Breast epithelium (tissue), 3 donors: ENCODE measurements at regions not wholly inside any gene's neighbourhood (a gene's known extent, or its start where the extent isn't known, plus 50 kb on each side); places are given as distances from the start of the nearest gene placed in this dataset.

ENCODE experiments used
- CTCF ChIP-seq, 3 donors: fragments of 450-650 bp; IDR thresholded peaks; one replicate each; pipeline ENCODE4 v1.5.1; 2016 to 2017; ENCODE audit warnings: antibody characterized with exemption in 3 of 3, mild to moderate bottlenecking in 3 of 3, moderate library complexity in 3 of 3
- POLR2A ChIP-seq: fragments of 450-650 bp; IDR thresholded peaks from one replicate; pipeline ENCODE4 v1.6.1; 2016; ENCODE audit warnings: antibody characterized with exemption, mild to moderate bottlenecking, moderate library complexity
- POLR2AphosphoS5 ChIP-seq, 3 donors: sonication (generic); formaldehyde crosslinking; IDR thresholded peaks; one replicate each; pipeline ENCODE4 v1.6.1; 2017; ENCODE audit warnings: antibody characterized with exemption in 3 of 3

GRCh38 chr6:150783813-150784212, 81.7 kb upstream of the MTHFD1L start:
- TF ChIP-seq POLR2A, result no peak
- TF ChIP-seq CTCF (IDR thresholded peaks at IDR 0.05), result no peak
- no peak for TF ChIP-seq POLR2AphosphoS5 (IDR thresholded peaks at IDR 0.05)
